Spleen (tissue), 11 donors: ENCODE measurements at regions not wholly inside any gene's neighbourhood (a gene's known extent, or its start where the extent isn't known, plus 50 kb on each side); places are given as distances from the start of the nearest gene placed in this dataset.
"Not testable (repeated sequence)": the region's sequence is repeated elsewhere in the genome, so short reads cannot be mapped to it uniquely, and the experiment has no call there.

Source experiments
- DNase-seq: peaks from one replicate; pipeline ENCODE4 v3.0.0-alpha.2; 2020
- H3K27ac ChIP-seq, 8 donors: fragments of 200-600 bp; sonication (generic) in 7 of 8; 1 replicate in 4 of 8; 2 replicates in 4 of 8; pipeline versions ENCODE4 v1.5.0 to v1.8.0; 2016 to 2021; ENCODE audit warnings: inconsistent platforms in 4 of 8, mild to moderate bottlenecking in 4 of 8, moderate library complexity in 1 of 8
- H3K27me3 ChIP-seq, 7 donors: fragments of 200-600 bp; sonication (generic) in 6 of 7; replicated peaks in 1 of 7; 1 replicate in 4 of 7; 2 replicates in 3 of 7; pipeline versions ENCODE4 v1.5.0 to v1.8.0; 2016 to 2021; ENCODE audit warnings: inconsistent platforms in 3 of 7, mild to moderate bottlenecking in 1 of 7
- H3K36me3 ChIP-seq, 6 donors: fragments of 200-600 bp; sonication (generic) in 5 of 6; 1 replicate in 4 of 6; 2 replicates in 2 of 6; pipeline versions ENCODE4 v1.5.0 to v1.8.0; 2016 to 2021; ENCODE audit warnings: inconsistent platforms in 2 of 6
- H3K4me1 ChIP-seq, 6 donors: fragments of 200-600 bp; sonication (generic) in 5 of 6; 1 replicate in 3 of 6; 2 replicates in 3 of 6; pipeline versions ENCODE4 v1.5.0 to v1.8.0; 2016 to 2021; ENCODE audit warnings: inconsistent platforms in 3 of 6
- H3K4me3 ChIP-seq, 8 donors: fragments of 200-600 bp; sonication (generic) in 7 of 8; 1 replicate in 4 of 8; 2 replicates in 4 of 8; pipeline versions ENCODE4 v1.5.0 to v1.8.0; 2016 to 2021; ENCODE audit warnings: inconsistent platforms in 4 of 8, mild to moderate bottlenecking in 4 of 8, moderate library complexity in 2 of 8
- H3K9me3 ChIP-seq, 8 donors: fragments of 200-600 bp; sonication (generic) in 7 of 8; 1 replicate in 4 of 8; 2 replicates in 4 of 8; pipeline versions ENCODE4 v1.5.0 to v1.8.0; 2016 to 2021; ENCODE audit warnings: inconsistent platforms in 4 of 8
- POLR2A ChIP-seq, 3 donors: fragments of 450-650 bp; IDR thresholded peaks; one replicate each; pipeline ENCODE4 v1.5.1; 2017; ENCODE audit warnings: antibody characterized with exemption in 3 of 3, mild to moderate bottlenecking in 1 of 3
- POLR2AphosphoS5 ChIP-seq, 3 donors: sonication (generic); formaldehyde crosslinking; IDR thresholded peaks; one replicate each; pipeline ENCODE4 v1.5.1; 2017; ENCODE audit warnings: antibody characterized with exemption in 3 of 3
- WGBS, 5 donors: extraction: QIAGEN DNeasy Blood & Tissue Kit in 3 of 5; methylation state at CpG; one replicate each; pipeline versions ENCODE4 v1.1.5 to v1.1.7; 2013 to 2018; 5-methylcytosine and 5-hydroxymethylcytosine counted together
- intact Hi-C: fragments of 100-400 bp; cut with DNase I; formaldehyde crosslinking; loops from one replicate; pipeline ENCODE4 v1.15.0; 2023; ENCODE audit warnings: low total_unique reads
- TF ChIP-seq, protein P1 (sequence below), 11 experiments: fragments of 200-600 bp in 7 of 11; fragments of 450-650 bp in 4 of 11; sonication (generic) in 4 of 11; IDR thresholded peaks in 8 of 11; conservative IDR thresholded peaks in 3 of 11; 1 replicate in 7 of 11; 2 replicates in 4 of 11; pipeline versions ENCODE4 v1.4.0 to v1.8.0; 2016 to 2021; ENCODE audit warnings: antibody characterized with exemption in 11 of 11, inconsistent platforms in 4 of 11, mild to moderate bottlenecking in 1 of 11
- donor health status: healthy with polysubstance abuse.
- donor health status: DM: no; HTN: no; CAD: no; lungs with moderate emphysema.
- donor health status: DM: no; HTN: no; CAD: no.
- donor health status: Bipolar disorder and iron deficiency.
- donor health status: healthy.
- donor health status: DM: no; HTN: no; CAD: no.
- donor health status: DM: yes; HTN: yes; CAD: no.

DNA sequence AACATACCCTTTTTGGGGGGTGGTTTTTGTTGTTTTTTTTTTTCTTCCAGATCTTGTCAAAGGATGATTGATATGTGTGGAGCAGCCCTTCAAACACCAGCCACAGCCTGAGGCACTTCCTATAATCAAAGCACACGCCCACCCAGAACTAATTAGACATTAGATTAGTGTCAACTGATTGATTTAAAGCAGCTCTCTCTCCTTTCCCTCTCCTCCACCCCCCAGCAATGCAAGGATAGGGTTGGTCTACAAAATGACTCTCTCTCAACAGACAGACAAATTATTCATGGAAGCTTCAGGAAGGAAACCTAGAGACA, 250.3 kb upstream of the SOX9 start:
- WGBS, 5 donors = 0 to 30% (median 15%) methylated on average over 1 of the region's 1 CpG
- no peak for DNase-seq
- no peaks in the 10 kb centered on the region for H3K27me3 ChIP-seq
- no peak overlapping the region for H3K27ac ChIP-seq
- H3K4me1 ChIP-seq = no peaks in the 10 kb centered on the region
- H3K9me3 ChIP-seq = no peaks in the 10 kb centered on the region
- H3K4me3 ChIP-seq = no peak overlapping the region
- no peaks in the 10 kb centered on the region for H3K36me3 ChIP-seq
- intact Hi-C loops = no loop called here
- TF ChIP-seq, protein P1, sequence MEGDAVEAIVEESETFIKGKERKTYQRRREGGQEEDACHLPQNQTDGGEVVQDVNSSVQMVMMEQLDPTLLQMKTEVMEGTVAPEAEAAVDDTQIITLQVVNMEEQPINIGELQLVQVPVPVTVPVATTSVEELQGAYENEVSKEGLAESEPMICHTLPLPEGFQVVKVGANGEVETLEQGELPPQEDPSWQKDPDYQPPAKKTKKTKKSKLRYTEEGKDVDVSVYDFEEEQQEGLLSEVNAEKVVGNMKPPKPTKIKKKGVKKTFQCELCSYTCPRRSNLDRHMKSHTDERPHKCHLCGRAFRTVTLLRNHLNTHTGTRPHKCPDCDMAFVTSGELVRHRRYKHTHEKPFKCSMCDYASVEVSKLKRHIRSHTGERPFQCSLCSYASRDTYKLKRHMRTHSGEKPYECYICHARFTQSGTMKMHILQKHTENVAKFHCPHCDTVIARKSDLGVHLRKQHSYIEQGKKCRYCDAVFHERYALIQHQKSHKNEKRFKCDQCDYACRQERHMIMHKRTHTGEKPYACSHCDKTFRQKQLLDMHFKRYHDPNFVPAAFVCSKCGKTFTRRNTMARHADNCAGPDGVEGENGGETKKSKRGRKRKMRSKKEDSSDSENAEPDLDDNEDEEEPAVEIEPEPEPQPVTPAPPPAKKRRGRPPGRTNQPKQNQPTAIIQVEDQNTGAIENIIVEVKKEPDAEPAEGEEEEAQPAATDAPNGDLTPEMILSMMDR (IDR thresholded peaks at IDR 0.05 in 8 of 11, conservative IDR thresholded peaks at IDR 0.05 in 3 of 11) = no peak
- TF ChIP-seq POLR2AphosphoS5 (IDR thresholded peaks at IDR 0.05) = no peak
- TF ChIP-seq POLR2A (IDR thresholded peaks at IDR 0.05) = no peak

DNA sequence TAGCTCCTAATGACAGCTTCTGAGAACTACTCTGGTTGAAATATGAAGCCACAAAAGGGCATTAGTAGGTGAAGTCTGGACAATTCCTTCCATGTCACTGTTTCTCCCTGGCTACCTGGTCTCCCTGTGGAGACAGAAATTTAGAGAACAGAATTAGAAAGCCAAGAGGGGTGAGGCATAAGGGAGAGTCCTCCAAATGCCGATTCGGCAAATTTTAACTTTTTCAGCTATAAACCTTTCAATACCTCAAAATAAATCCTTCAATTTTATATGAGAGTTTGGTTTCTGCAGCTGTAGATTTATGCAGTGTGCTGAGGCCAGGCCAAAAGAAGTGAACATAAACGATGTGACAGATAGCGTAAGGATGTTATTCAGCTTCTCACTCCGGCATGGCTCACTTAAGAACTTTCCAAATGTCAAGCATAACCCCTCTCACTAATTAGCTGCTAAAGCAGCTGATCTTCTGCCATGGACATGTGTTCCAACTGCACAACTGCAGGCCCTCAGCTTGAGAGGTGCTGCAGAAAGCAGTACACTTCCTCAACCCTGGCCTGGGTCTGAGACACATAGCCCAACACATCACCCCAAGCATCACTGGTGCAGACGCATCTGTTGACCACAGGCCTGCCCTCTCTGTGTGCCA, 247.9 kb upstream of the SOX9 start:
- TF ChIP-seq, protein P1 (IDR thresholded peaks at IDR 0.05 in 8 of 11, conservative IDR thresholded peaks at IDR 0.05 in 3 of 11) = no peak
- TF ChIP-seq POLR2AphosphoS5 (IDR thresholded peaks at IDR 0.05) (no peak), POLR2A (IDR thresholded peaks at IDR 0.05) (no peak)
- Histone ChIP-seq H3K4me3 (no peak overlapping the region), H3K4me1 (no peaks in the 10 kb centered on the region), H3K36me3 (no peaks in the 10 kb centered on the region), H3K9me3 (no peaks in the 10 kb centered on the region), H3K27me3 (no peaks in the 10 kb centered on the region), H3K27ac (no peak overlapping the region)
- 84 to 94% (median 85%) methylated on average over 6 of the region's 6 CpGs for WGBS, 5 donors
- no peak for DNase-seq
- intact Hi-C loops = no loop called here

DNA sequence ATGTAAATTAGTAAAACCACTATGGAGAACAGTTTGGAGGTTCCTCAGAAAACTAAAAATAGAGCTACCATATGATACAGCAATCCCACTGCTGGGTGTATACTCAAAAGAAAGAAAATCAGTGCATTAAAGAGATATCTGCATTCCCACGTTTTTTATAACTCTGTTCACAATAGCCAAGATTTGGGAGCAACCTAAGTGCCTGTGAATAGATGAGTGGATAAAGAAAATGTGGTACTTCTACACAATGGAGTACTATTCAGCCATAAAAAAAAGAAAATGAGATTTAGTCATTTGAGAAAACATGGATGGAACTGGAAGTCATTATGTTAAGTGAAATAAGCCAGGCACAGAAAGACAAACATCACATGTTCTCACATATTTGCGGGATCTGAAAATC, 246.0 kb upstream of the SOX9 start:
- intact Hi-C loops, H3K4me1 ChIP-seq, H3K27ac ChIP-seq, DNase-seq, H3K9me3 ChIP-seq, H3K4me3 ChIP-seq, H3K27me3 ChIP-seq, H3K36me3 ChIP-seq: not testable (repeated sequence)
- 64 to 81% (median 75%) methylated on average over 2 of the region's 2 CpGs for WGBS, 5 donors

DNA sequence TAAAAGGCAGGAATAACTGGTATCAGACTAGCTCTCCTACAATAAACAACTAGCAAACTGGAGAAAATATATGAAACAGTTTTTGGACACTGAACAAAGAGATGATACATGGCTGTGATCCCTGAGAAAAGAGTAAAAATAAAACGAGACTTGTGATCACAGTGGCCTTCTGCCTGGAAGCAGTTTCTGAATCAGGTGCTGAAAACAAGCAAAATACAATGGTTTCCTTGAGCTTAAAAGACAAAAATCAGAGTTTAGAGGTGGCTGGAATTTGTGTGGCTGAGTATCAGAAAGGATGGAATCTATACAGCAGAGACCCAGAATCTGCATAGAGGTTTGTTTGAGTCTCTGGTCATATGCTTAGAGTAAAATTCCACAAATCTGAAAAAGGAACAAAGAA, 242.5 kb upstream of the SOX9 start:
- 58 to 77% (median 63%) methylated on average over 1 of the region's 1 CpG for WGBS, 5 donors
- Histone ChIP-seq H3K4me3 (no peak overlapping the region), H3K36me3 (no peaks in the 10 kb centered on the region), H3K9me3 (no peaks in the 10 kb centered on the region), H3K27ac (no peak overlapping the region), H3K27me3 (no peaks in the 10 kb centered on the region), H3K4me1 (no peaks in the 10 kb centered on the region)
- TF ChIP-seq, protein P1 (IDR thresholded peaks at IDR 0.05 in 8 of 11, conservative IDR thresholded peaks at IDR 0.05 in 3 of 11) = no peak
- TF ChIP-seq POLR2AphosphoS5 (IDR thresholded peaks at IDR 0.05) (no peak), POLR2A (IDR thresholded peaks at IDR 0.05) (no peak)
- DNase-seq = no peak
- intact Hi-C loops = no loop called here

DNA sequence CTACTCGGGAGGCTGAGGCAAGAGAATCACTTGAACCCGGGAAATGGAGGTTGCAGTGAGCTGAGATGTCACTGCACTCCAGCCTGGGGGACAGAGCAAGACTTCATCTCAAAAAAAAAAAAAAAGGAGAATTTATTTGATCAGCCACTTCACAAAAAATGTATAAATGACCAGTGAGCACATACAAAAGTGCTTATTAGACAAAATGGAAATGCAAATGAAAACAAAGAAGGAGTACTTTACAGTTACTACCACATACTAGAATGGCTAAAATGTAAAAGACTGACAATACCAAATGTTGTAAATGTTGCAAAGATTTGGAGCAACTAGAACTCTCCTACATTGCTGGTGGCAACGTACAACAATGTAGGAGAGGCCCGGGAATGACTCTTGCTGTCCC, 241.8 kb upstream of the SOX9 start:
- TF ChIP-seq POLR2A (IDR thresholded peaks at IDR 0.05) (no peak), POLR2AphosphoS5 (IDR thresholded peaks at IDR 0.05) (no peak)
- TF ChIP-seq, protein P1 (IDR thresholded peaks at IDR 0.05 in 8 of 11, conservative IDR thresholded peaks at IDR 0.05 in 3 of 11) = no peak
- intact Hi-C loops = no loop called here
- H3K9me3 ChIP-seq = no peaks in the 10 kb centered on the region
- H3K27me3 ChIP-seq = no peaks in the 10 kb centered on the region
- WGBS, 5 donors = 77 to 93% (median 86%) methylated on average over 4 of the region's 4 CpGs
- H3K36me3 ChIP-seq = no peaks in the 10 kb centered on the region
- no peak overlapping the region for H3K4me3 ChIP-seq
- no peak overlapping the region for H3K27ac ChIP-seq
- no peak for DNase-seq
- H3K4me1 ChIP-seq = no peaks in the 10 kb centered on the region
